ENCODE measurements at regions not wholly inside any gene's neighbourhood (a gene's known extent, or its start where the extent isn't known, plus 50 kb on each side); places are given as distances from the start of the nearest gene placed in this dataset.

- no peak overlapping the region for H3K27ac ChIP-seq
- WGBS, 4 donors, result 45 to 51% (median 48%) methylated on average over 6 of the region's 6 CpGs
- H3K9me3 ChIP-seq (replicated peaks in 1 of 3), result no peaks in the 10 kb centered on the region
- no peaks in the 10 kb centered on the region for H3K36me3 ChIP-seq (replicated peaks in 1 of 2)
- TF ChIP-seq CTCF (IDR thresholded peaks at IDR 0.05), result no peak
- TF ChIP-seq POLR2A (IDR thresholded peaks at IDR 0.05), result no peak
- intact Hi-C loops (cut with DNase I), result no loop called here
- no peaks in the 10 kb centered on the region for H3K27me3 ChIP-seq
- H3K4me1 ChIP-seq (replicated peaks in 1 of 2), result no peaks in the 10 kb centered on the region
- DNase-seq, result no peak
- H3K4me3 ChIP-seq, result no peak overlapping the region
These were observed 83.5 kb downstream of the SHOX start for GRCh38 chrX:714131-714530.

Measured in adrenal gland (tissue), 9 donors.